ENCODE measurements at regions not wholly inside any gene's neighbourhood (a gene's known extent, or its start where the extent isn't known, plus 50 kb on each side); places are given as distances from the start of the nearest gene placed in this dataset.

- H3K27ac Mint-ChIP-seq = no peak overlapping the region
- H3K9me3 Mint-ChIP-seq = peaks cover 0 to 3% of the 10 kb centered on the region in 2 donors
- ATAC-seq (no peak), DNase-seq (ENCODE audit: low spot score in 2 of 2) (no peak)
- no peaks in the 10 kb centered on the region for H3K36me3 Mint-ChIP-seq
Measured at GRCh38 chr5:61994171-61994570, 311.8 kb upstream of the KIF2A start.

- Mint-ChIP-seq H3K36me3 (no peaks in the 10 kb centered on the region), H3K9me3 (peaks cover 0 to 3% of the 10 kb centered on the region in 2 donors), H3K27ac (no peak overlapping the region)
- DNase-seq (ENCODE audit: low spot score in 2 of 2) = no peak
- no peak for ATAC-seq
Measured at GRCh38 chr5:61995486-61995885, 310.5 kb upstream of the KIF2A start.

- H3K27ac Mint-ChIP-seq = no peak overlapping the region
- DNase-seq (ENCODE audit: low spot score in 2 of 2) (no peak), ATAC-seq (no peak)
- no peaks in the 10 kb centered on the region for H3K9me3 Mint-ChIP-seq
- no peaks in the 10 kb centered on the region for H3K36me3 Mint-ChIP-seq
Measured at GRCh38 chr5:61999371-61999770, 306.6 kb upstream of the KIF2A start.

GRCh38 chr5:62000646-62001045 lies 305.4 kb upstream of the KIF2A start:
- Mint-ChIP-seq H3K27ac (no peak overlapping the region), H3K36me3 (no peaks in the 10 kb centered on the region)
- no peak for DNase-seq (ENCODE audit: low spot score in 2 of 2)

GRCh38 chr5:62001640-62002039 lies 304.4 kb upstream of the KIF2A start:
- Mint-ChIP-seq H3K9me3 (no peaks in the 10 kb centered on the region), H3K36me3 (no peaks in the 10 kb centered on the region), H3K27ac (no peak overlapping the region)
- DNase-seq (ENCODE audit: low spot score in 2 of 2) = no peak
- ATAC-seq = no peak

More at GRCh38 chr5:62000646-62001045, 305.4 kb upstream of the KIF2A start:
- H3K9me3 Mint-ChIP-seq = no peaks in the 10 kb centered on the region
- ATAC-seq = no peak

GRCh38 chr5:62002436-62002835 lies 303.6 kb upstream of the KIF2A start:
- no peak for ATAC-seq
- DNase-seq (ENCODE audit: low spot score in 2 of 2) = no peak
- H3K36me3 Mint-ChIP-seq = no peaks in the 10 kb centered on the region
- H3K9me3 Mint-ChIP-seq = no peaks in the 10 kb centered on the region
- no peak overlapping the region for H3K27ac Mint-ChIP-seq

- ATAC-seq (no peak), DNase-seq (ENCODE audit: low spot score in 2 of 2) (no peak)
- H3K36me3 Mint-ChIP-seq = no peaks in the 10 kb centered on the region
- H3K9me3 Mint-ChIP-seq = peaks cover 0 to 2% of the 10 kb centered on the region in 2 donors
- no peak overlapping the region for H3K27ac Mint-ChIP-seq
Measured at GRCh38 chr5:62005551-62005950, 300.5 kb upstream of the KIF2A start.

GRCh38 chr5:62007457-62007856 lies 298.5 kb upstream of the KIF2A start:
- no peak for ATAC-seq
- H3K27ac Mint-ChIP-seq = no peak overlapping the region
- H3K9me3 Mint-ChIP-seq = peaks cover 0 to 3% of the 10 kb centered on the region in 2 donors
- DNase-seq (ENCODE audit: low spot score in 2 of 2) = no peak
- H3K36me3 Mint-ChIP-seq = no peaks in the 10 kb centered on the region

GRCh38 chr5:62011089-62011664 lies 294.8 kb upstream of the KIF2A start:
- peaks cover 0 to 3% of the 10 kb centered on the region in 2 donors for H3K9me3 Mint-ChIP-seq
- ATAC-seq (no peak), DNase-seq (ENCODE audit: low spot score in 2 of 2) (no peak)
- no peak overlapping the region for H3K27ac Mint-ChIP-seq
- H3K36me3 Mint-ChIP-seq = no peaks in the 10 kb centered on the region

GRCh38 chr5:62017092-62017491 lies 288.9 kb upstream of the KIF2A start:
- DNase-seq (ENCODE audit: low spot score in 2 of 2) (no peak), ATAC-seq (no peak)
- Mint-ChIP-seq H3K27ac (no peak overlapping the region), H3K9me3 (no peaks in the 10 kb centered on the region), H3K36me3 (no peaks in the 10 kb centered on the region)

GRCh38 chr5:62029303-62029702 lies 276.7 kb upstream of the KIF2A start:
- peaks cover 1 to 9% of the 10 kb centered on the region in 2 donors for H3K9me3 Mint-ChIP-seq
- DNase-seq (ENCODE audit: low spot score in 2 of 2) (no peak), ATAC-seq (no peak)
- no peak overlapping the region for H3K27ac Mint-ChIP-seq
- no peaks in the 10 kb centered on the region for H3K36me3 Mint-ChIP-seq

GRCh38 chr5:62030326-62030725 lies 275.7 kb upstream of the KIF2A start:
- DNase-seq (ENCODE audit: low spot score in 2 of 2) (no peak), ATAC-seq (no peak)
- peaks cover 5 to 15% of the 10 kb centered on the region in 2 donors for H3K9me3 Mint-ChIP-seq
- H3K27ac Mint-ChIP-seq = no peak overlapping the region
- H3K36me3 Mint-ChIP-seq = no peaks in the 10 kb centered on the region

- Mint-ChIP-seq H3K9me3 (peaks cover 9% of the 10 kb centered on the region in 2 donors), H3K27ac (no peak overlapping the region), H3K36me3 (no peaks in the 10 kb centered on the region)
- no peak for ATAC-seq
- no peak for DNase-seq (ENCODE audit: low spot score in 2 of 2)
Measured at GRCh38 chr5:62038024-62038423, 268.0 kb upstream of the KIF2A start.

- DNase-seq (ENCODE audit: low spot score in 2 of 2) (no peak), ATAC-seq (no peak)
- H3K36me3 Mint-ChIP-seq = no peaks in the 10 kb centered on the region
- no peak overlapping the region for H3K27ac Mint-ChIP-seq
- H3K9me3 Mint-ChIP-seq = peaks cover 2 to 5% of the 10 kb centered on the region in 2 donors
Measured at GRCh38 chr5:62041156-62041756, 264.8 kb upstream of the KIF2A start.

GRCh38 chr5:62042007-62042406 lies 264.0 kb upstream of the KIF2A start:
- no peak overlapping the region for H3K27ac Mint-ChIP-seq
- ATAC-seq = no peak

GRCh38 chr5:62043289-62044280 lies 262.4 kb upstream of the KIF2A start:
- no peak for ATAC-seq
- no peak overlapping the region for H3K27ac Mint-ChIP-seq
- no peak for DNase-seq (ENCODE audit: low spot score in 2 of 2)

More at GRCh38 chr5:62042007-62042406, 264.0 kb upstream of the KIF2A start:
- DNase-seq (ENCODE audit: low spot score in 2 of 2) = no peak
- no peaks in the 10 kb centered on the region for H3K36me3 Mint-ChIP-seq
- peaks cover 0 to 6% of the 10 kb centered on the region in 2 donors for H3K9me3 Mint-ChIP-seq

GRCh38 chr5:62044989-62045388 lies 261.0 kb upstream of the KIF2A start:
- peaks cover 13 to 23% of the 10 kb centered on the region in 2 donors for H3K9me3 Mint-ChIP-seq
- no peak for ATAC-seq
- no peak for DNase-seq (ENCODE audit: low spot score in 2 of 2)
- H3K36me3 Mint-ChIP-seq = no peaks in the 10 kb centered on the region
- H3K27ac Mint-ChIP-seq = no peak overlapping the region

More at GRCh38 chr5:62043289-62044280, 262.4 kb upstream of the KIF2A start:
- no peaks in the 10 kb centered on the region for H3K36me3 Mint-ChIP-seq
- H3K9me3 Mint-ChIP-seq = peaks cover 6 to 15% of the 10 kb centered on the region in 2 donors

All from activated naive CD4-positive, alpha-beta T cell treated with anti-CD3 and anti-CD28 coated beads, Interleukin-2, amount 50 U/mL, for 72 hours (primary cell).